Progenitor cell of endocrine pancreas (in vitro differentiated cells): ENCODE measurements at regions not wholly inside any gene's neighbourhood (a gene's known extent, or its start where the extent isn't known, plus 50 kb on each side); places are given as distances from the start of the nearest gene placed in this dataset.

Experiments used
- DNase-seq: peaks from one replicate; pipeline ENCODE4 v3.0.0; 2021; ENCODE audit warnings: low spot score; ENCODE audit not compliant: unreplicated experiment
- H3K27ac Mint-ChIP-seq: 2 replicates; pipeline ENCODE4 v1.8.0; 2021; ENCODE audit warnings: mild to moderate bottlenecking, moderate library complexity, mixed read lengths
- H3K27me3 Mint-ChIP-seq: 2 replicates; pipeline ENCODE4 v1.8.0; 2021; ENCODE audit warnings: mixed read lengths
- H3K36me3 Mint-ChIP-seq: 2 replicates; pipeline ENCODE4 v1.8.0; 2022; ENCODE audit warnings: mixed read lengths; ENCODE audit not compliant: insufficient read depth
- H3K4me1 Mint-ChIP-seq: 2 replicates; pipeline ENCODE4 v1.8.0; 2021; ENCODE audit warnings: low read depth, mixed read lengths
- H3K4me3 Mint-ChIP-seq: 2 replicates; pipeline ENCODE4 v1.8.0; 2021; ENCODE audit warnings: low read depth, mild to moderate bottlenecking, moderate library complexity, mixed read lengths
- H3K9me3 Mint-ChIP-seq: 2 replicates; pipeline ENCODE4 v1.8.0; 2021; ENCODE audit warnings: low read depth, mixed read lengths
- CTCF ChIP-seq: fragments of 200-600 bp; sonication (generic); IDR thresholded peaks from one replicate; pipeline ENCODE4 v1.5.0; 2021; ENCODE audit warnings: antibody characterized with exemption, mild to moderate bottlenecking; ENCODE audit not compliant: unreplicated experiment

- H3K4me1 Mint-ChIP-seq, result peaks cover 10% of the 10 kb centered on the region
- no peak for TF ChIP-seq CTCF
- no peaks in the 10 kb centered on the region for H3K36me3 Mint-ChIP-seq
- H3K9me3 Mint-ChIP-seq, result no peaks in the 10 kb centered on the region
- H3K4me3 Mint-ChIP-seq, result no peak overlapping the region
- DNase-seq, result no peak
- H3K27me3 Mint-ChIP-seq, result peaks cover 37% of the 10 kb centered on the region
- H3K27ac Mint-ChIP-seq, result no peak overlapping the region
These were observed 107.8 kb upstream of the HS3ST5 start for GRCh38 chr6:114450631-114451030.

GRCh38 chr6:114449659-114450058 is 106.8 kb upstream of the HS3ST5 start:
- Mint-ChIP-seq H3K4me1 (peaks cover 10% of the 10 kb centered on the region), H3K27ac (no peak overlapping the region), H3K9me3 (no peaks in the 10 kb centered on the region), H3K4me3 (no peak overlapping the region), H3K27me3 (peaks cover 46% of the 10 kb centered on the region), H3K36me3 (no peaks in the 10 kb centered on the region)
- TF ChIP-seq CTCF, result no peak
- DNase-seq, result no peak

- no peak overlapping the region for H3K27ac Mint-ChIP-seq
- TF ChIP-seq CTCF, result no peak
- no peak overlapping the region for H3K4me3 Mint-ChIP-seq
These were observed 103.5 kb upstream of the HS3ST5 start for GRCh38 chr6:114446342-114446741.

GRCh38 chr6:114445846-114446245 is 103.0 kb upstream of the HS3ST5 start:
- Mint-ChIP-seq H3K27me3 (peaks cover 26% of the 10 kb centered on the region), H3K4me1 (peaks cover 14% of the 10 kb centered on the region), H3K4me3 (no peak overlapping the region), H3K36me3 (no peaks in the 10 kb centered on the region), H3K27ac (no peak overlapping the region), H3K9me3 (no peaks in the 10 kb centered on the region)
- DNase-seq, result no peak
- TF ChIP-seq CTCF, result no peak

More at GRCh38 chr6:114446342-114446741, 103.5 kb upstream of the HS3ST5 start:
- Mint-ChIP-seq H3K36me3 (no peaks in the 10 kb centered on the region), H3K9me3 (no peaks in the 10 kb centered on the region), H3K27me3 (peaks cover 31% of the 10 kb centered on the region), H3K4me1 (peaks cover 10% of the 10 kb centered on the region)
- DNase-seq, result no peak

- Mint-ChIP-seq H3K27ac (no peak overlapping the region), H3K27me3 (peaks cover 5% of the 10 kb centered on the region), H3K4me3 (no peak overlapping the region), H3K9me3 (no peaks in the 10 kb centered on the region), H3K36me3 (no peaks in the 10 kb centered on the region), H3K4me1 (peaks cover 5% of the 10 kb centered on the region)
- no peak for DNase-seq
- no peak for TF ChIP-seq CTCF
These were observed 96.6 kb upstream of the HS3ST5 start for GRCh38 chr6:114439411-114439810.
